GM03348 (cell line): ENCODE measurements at regions not wholly inside any gene's neighbourhood (a gene's known extent, or its start where the extent isn't known, plus 50 kb on each side); places are given as distances from the start of the nearest gene placed in this dataset.
A peak's percentile ranks its signal among the peaks of the same experiment; 100 is the strongest.

ENCODE experiments used
- DNase-seq: peaks from one replicate; pipeline ENCODE4 v3.0.0; 2012; ENCODE audit warnings: low spot score

DNA sequence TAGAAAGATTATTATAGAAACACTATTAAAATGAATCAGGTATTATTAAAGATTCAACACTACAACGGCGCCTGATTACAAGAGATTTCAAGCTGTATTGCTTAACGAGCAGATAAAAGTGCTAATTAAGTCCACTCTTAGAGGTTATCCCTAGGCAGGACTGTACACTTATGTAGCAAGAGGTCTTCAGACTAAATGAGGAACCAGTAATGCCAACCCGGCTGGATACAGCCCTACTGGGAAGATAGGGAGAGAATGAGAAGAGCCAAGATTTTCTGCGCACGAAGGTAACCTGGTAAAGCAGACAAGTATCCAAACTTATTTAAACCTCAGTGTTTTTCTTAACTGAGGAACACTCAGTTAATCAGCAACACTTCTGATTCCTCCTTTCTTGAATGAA lies 115.7 kb upstream of the HIVEP3 start:
- no peak for DNase-seq

DNA sequence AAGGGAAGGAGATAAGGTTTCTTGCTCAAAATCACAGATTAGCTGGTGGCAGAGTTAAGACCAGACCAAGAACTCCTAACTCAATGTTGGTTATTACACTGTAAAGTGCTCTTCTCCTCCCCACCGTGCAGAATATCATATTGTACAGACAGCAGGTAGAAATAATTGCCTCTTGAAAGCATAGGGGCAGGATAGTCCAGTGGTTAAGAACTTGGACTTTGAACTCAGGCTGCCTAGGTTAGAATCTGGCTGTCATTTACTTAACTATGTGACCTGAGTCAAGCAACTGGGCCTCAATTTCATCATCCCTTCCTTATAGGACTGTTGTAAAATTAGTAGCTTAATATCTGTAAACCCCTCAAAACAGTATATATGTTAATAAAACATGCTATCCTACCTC lies 114.9 kb upstream of the HIVEP3 start:
- no peak for DNase-seq

DNA sequence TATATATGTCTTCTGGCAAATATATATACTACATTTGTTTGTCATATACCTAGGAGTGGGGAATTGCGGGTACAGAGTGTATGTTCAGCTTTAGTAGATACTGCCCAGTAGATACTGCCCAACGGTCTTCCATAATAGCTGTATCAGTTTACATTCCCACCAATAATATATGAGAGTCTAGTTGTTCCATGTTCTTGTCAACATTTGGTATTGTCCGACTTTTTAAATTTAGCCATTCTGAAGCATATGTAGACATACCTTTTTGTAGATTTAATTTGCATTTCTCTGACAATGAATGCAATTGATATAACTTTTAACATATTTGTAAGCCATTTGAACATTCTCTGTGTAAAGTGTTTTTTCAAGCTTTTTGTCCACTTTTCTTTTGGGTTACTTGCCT lies 99.0 kb upstream of the HIVEP3 start:
- no peak for DNase-seq

DNA sequence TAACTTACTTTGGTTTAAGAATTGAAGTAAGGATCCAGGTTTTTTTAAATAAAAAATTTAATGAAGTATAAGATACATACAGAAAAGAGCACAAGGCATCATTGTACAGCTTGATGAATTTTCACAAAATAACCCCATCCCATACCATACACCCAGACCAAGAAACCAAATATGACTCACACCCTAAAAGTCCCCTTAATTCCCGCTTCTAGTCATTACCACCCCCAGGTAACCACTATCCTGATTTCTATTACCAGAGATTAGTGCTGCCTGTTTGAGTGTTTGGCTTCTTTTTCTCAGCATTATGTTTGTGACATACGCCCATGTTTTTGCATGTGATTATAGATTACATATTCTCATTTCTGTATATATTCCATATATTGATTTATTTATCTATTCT lies 98.5 kb upstream of the HIVEP3 start:
- DNase-seq: no peak

DNA sequence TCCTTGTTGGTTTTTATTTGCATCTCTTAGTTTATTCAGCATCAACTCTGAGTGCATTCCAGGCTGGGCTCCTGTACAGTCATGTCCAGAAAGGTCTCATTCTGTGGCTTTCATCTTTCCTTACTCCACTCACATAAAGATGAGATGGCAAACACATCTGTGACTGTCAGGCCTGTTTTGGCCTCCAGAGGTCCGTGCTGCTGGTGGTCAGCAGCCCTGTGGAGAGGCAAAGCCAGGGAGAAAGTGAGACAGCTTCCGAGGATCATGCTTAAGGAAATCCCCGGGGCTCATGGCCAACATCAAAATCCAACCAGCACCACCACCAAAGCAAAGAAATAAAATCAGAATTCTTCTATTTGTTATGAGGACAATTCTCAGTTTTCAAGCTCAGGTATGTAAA lies 96.1 kb upstream of the HIVEP3 start:
- no peak for DNase-seq

DNA sequence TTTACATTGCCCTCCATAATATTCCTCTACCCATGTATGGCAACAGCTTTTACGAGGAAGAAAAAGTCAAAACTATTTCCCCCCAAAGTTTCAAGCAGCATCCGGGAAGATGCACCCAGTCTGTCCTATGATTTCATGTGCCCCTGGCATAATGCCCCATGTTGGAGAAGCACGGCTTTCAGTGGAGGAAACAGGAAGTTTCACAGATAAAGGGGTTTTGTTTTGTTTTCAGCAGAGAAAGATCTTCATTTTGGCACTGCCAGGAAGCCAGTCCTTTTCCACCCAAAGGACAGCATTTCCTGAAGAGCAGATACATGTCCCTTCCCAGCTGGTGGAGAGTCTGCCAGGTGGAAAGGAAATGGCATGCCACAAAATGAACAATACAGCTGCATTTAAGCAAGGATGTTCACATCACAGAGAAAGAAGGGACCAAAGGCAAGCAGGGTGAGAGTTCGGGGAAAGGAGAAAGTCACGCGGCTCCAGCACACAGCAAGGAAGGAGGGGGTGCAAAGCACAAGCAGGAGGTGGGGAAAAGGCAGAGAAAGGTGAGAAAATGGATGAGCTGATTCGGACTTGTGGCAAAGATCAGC lies 95.3 kb upstream of the HIVEP3 start:
- DNase-seq: peak; percentile 23

DNA sequence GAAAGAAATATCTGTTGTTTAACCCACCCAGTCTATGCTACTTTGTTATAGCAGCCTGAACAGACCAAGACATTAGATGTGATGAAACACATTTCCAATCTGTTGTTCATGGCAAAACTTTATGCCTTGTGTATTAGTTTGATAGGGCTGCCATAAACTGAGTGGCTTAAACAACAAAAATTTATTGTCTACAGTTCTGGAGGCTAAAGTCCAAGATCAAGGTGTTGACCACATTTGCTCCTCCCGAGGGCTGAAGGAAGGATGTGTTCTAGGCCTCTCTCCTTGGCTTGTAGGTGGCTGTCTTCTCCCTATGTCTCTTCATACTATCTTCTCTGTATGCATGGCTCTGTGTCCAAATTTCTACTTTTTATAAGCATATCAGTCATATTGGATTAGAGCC lies 94.1 kb upstream of the HIVEP3 start:
- no peak for DNase-seq

DNA sequence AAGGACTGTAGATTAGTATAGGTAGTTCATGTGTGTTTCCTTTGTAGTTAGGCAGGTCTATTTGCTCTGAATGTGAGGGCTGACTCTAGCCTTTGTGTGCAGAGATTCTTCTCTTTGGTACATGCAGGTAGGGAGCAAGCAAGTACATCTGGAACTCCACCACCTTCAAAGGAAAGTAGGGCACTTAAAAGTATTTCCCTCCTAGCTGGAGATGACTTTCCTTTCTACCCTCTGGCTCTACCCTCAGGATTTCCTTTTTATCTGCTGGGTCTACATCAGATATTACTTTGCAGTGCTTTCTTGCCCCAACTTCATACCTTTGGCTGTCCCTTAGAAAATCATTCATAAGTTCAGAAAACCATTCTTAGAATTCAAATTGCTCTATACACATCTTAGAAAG lies 91.7 kb upstream of the HIVEP3 start:
- no peak for DNase-seq

DNA sequence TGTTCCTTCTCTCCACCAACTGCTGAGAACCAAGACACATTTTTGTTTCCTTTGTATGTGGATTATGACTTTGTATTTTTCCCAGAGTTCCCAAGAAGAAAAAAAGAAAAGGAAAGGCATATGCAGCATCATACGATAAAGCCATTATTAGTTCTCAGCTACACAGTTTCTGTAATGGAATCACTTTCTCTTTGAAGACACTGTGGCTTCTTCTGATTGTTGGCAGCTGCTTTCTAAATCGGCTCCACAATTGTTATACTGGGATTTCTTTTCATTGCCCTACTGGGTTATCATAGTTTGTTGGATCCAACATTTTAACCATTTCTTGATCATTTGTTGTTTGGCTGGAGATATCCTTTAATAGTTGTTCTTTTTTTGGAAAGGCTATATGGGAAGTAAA lies 89.5 kb upstream of the HIVEP3 start:
- no peak for DNase-seq

DNA sequence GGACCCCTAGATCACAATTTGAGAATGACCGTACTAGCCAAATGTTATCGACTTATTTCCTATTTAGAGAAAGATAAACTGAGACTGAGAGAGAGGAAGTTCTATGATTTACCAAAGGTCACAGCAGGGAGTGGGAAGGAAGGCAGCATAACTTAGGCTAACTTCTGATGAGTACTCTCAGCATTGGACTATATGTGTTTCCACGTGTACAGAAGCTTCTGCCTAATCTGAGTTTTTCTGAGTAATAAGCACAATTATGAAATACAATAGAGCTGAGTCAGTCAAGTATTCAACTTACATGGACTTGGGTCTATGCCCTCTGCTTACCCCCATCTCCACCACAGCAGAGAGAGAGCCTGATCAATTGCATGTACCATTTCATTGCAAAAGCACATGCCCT lies 88.1 kb upstream of the HIVEP3 start:
- DNase-seq: peak; percentile 29

DNA sequence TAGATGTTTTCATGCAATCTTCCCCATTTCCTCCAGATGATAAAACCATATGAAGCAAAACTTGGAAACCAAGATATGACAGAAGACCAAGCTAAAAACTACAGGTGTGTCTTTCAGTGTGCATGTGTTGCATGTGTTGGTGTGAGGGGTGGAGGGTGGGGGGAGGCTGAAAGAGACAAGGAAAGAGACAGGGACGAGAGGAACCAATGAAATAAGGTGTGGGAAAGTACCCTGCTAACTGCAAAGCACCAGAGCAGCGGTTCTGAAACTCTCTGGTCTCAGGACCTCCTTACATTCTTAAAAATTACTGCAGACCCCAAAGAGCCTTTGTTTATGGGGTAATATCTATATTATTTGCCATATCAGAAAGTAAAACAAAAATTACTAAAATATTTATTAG lies 87.4 kb upstream of the HIVEP3 start:
- DNase-seq: no peak

DNA sequence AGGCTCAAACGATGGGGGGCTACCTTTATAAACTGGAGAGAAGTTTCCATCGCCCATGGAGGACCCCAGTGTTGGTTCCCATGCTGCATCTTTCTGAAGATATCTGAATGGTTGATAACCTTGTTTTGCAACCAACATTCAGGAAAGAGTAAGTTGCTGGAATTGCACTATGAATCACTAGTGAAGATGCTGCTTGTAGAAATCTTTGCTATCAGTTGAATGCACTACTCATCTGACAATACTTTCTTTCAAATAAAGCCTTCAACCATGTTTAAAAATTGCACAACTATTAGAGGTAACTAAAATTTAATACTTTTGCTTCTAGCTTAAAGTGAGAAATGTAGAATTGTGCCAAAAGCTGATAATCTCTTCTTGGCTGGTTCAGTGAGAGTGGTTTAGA lies 86.8 kb upstream of the HIVEP3 start:
- no peak for DNase-seq

DNA sequence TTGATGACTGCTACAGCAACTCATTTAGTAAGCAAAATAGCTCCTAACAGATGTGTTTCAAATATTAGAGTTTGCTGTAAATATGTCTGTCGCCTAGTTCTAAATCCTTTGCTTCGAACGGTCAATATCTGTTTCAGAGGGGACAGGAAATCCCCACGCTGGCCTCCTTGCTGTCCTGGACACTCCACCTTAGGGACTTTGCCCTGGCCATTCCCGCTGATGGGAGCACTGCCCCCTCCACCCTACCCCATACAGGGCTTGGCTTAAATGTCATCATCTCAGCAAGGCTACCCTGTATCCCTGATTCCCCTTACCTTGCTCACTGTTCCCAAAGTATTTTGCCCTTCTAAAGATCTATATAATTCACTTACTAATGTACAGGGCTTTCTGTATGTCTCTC lies 86.1 kb upstream of the HIVEP3 start:
- DNase-seq: no peak

DNA sequence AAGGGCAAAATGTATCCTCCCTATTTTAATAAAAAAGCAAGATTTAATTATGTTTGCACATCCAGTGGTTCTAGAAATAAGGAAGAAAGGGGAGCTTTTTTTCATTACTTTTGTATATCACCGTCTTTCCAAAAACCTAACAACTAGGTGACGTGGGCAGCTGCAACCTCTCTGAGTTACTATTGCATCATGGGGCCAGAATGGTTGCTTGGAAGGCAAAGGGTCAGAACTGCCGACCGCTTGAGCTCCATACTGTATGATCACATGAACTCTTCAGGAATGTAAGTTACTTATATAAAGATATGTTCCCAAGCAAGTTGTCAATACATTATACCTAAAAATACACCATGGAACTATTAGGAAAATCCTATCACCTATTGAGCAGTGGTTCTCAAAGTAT lies 85.6 kb upstream of the HIVEP3 start:
- no peak for DNase-seq

DNA sequence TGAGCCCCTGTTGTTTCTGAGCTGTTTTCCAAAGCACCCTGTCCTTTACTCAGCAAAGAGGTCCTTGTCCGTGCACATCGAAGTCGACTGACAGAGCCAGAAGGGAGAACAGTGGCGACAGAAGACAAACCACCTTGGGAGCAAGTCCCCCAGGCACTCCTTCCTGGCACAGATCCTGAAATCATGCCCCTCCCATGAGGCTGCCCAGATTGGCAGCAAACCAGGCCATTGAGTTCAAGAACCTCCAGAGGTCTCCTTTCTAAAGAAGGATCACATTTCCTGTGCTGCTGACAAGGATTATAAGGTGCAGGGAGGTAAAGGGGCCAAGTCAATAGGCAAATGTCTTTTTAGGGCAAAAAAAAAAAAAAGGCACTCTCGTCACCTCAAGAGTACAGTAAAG lies 84.7 kb upstream of the HIVEP3 start:
- DNase-seq: no peak

DNA sequence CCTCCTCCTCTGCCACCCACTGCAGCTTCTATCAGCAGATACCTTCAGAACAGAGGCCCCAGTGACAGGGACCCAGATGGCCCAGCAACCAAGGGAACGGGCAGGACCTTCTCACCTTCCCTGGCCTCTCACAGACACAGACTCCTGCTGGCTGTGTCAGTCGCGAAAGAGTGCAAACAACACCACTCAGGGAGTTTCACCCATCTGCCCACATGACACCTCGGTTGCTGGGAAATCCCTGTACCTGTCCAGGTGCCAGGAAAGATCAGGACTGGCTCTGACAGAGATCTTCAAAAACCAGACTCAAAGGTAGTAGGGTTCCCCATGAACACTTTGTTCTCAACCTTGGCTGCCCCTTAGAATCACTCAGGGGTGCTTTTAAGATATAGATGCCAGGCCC lies 83.5 kb upstream of the HIVEP3 start:
- no peak for DNase-seq

DNA sequence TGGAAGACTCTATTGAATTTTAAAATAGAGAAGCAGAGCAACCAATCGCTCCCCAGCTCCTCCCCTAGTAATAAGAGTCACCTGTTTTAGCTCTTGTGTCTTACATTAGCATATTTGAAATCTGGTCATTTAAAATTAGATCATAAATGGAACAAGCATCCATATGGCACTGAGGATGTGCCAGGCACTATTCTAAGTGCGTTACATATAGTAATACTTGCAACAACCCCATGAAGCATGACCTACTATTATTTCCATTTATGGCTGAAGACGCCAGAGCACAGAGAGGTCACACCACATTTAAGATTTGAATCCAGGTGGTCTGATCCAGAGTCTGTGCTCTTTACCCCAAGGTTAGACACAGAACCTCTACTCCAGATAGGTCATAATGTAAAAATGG lies 82.0 kb upstream of the HIVEP3 start:
- DNase-seq: no peak

DNA sequence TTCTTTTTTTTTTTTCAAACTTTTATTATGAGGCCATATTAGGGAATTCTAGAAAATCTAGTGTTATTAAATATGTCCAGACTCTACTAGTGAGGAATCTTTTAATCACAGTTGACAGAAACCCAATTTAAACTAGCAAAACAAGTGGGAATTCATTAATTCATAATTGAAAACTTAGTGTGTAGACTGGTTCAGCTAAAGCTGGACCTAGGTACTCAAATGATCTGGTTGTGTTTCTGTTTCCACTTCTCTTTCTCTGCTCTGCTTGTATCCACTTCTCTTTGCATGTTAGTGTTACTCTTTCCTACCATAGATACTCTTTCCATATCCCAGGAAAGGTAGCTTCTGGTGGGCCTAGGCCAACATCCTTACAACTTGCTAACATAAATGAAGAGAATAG lies 81.2 kb upstream of the HIVEP3 start:
- no peak for DNase-seq

DNA sequence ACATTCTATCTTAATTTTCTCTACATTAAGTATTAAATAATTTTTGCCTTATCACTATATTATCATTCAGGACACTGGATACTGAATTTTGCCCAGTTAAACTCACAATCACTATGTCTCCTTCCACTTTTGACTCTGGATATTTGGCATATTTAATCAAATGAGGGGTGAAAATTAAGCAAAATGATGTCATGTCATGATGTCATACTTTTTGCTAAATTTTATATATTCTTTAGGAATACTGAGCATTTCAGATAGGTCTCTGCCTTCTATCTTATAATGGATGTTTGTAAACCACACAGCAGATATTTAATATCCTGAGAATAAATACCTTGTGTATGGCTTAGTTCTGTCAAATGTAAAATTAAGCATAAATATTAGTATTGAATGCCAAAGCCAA lies 79.5 kb upstream of the HIVEP3 start:
- no peak for DNase-seq

DNA sequence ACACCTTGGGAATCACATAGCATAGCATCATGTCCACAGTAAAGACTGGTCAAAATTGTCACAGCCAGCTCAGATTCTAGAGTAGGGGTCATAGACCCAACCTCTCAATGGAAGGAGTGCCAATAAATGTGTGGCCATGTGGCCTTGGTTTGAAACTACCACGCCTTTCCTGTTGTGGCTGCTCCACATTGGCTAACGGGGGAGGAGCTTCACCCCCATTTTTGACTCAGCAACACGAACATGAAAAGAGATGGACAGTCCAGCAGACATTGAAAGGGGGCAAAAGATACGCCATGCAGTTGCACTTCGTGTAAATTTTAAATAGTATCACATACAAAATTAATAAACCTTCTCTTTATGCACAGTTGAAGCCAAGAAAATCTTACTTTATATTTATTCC lies 78.4 kb upstream of the HIVEP3 start:
- DNase-seq: no peak

DNA sequence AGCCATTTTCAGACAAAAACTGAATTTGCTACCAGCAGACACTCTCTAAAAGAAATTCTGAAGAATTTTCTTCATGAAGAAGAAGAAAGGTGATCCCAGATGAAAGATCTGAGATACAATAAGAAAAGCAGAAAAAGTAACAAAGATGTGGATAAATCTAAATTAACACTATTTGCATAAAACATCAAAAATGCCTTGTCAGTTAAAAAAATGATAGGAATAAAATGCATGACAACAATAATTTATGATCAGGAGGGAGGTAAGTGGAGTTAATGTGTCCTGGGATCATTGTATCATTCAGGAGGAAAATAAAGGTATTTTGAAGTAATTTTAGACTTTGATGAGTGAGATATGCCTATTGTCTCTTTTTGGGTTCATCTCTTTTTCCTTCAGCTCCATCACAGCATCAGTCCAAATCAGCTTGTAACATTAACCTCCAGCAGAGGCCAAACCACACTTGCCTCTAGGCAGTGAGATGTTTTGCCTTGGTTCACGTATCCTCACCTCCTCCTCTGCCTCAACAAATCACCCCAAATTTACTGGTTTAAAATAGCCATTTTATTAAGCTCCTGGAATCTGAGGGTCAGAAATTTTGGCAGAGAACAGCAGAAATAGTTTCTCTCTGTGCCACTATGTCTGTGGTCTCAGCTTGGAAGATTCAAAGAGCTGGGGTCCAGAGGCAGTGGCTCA lies 76.9 kb upstream of the HIVEP3 start:
- no peak for DNase-seq

DNA sequence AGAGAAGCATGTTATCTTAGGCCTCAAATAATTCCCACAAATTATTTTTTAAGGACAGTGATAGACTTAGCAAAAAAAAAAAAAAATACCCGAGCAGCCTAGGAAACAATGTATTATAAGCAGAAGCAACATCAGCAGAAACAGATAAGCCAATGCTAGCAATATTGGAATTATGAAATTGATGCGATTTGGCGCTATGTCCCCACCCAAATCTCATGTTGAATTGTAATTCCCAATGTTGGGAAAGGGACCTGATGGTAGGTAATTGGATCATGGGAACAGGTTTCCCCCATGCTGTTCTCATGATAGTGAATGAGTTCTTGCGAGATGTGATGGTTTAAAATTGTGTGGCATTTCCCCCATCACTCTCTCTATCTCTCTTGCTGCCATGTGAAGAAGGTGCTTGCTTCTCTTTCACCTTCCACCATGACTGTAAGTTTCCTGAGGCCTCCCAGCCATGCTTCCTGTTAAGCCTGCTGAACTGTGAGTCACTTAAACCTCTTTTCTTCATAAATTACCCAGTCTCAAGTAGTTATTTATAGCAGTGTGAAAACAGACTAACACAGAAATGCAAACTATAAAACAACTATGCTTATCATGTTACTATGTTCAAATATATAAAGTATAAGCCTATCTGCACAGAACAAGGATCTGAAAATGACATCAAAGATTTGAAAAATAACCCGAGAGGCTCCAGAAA lies 75.6 kb upstream of the HIVEP3 start:
- DNase-seq: no peak

DNA sequence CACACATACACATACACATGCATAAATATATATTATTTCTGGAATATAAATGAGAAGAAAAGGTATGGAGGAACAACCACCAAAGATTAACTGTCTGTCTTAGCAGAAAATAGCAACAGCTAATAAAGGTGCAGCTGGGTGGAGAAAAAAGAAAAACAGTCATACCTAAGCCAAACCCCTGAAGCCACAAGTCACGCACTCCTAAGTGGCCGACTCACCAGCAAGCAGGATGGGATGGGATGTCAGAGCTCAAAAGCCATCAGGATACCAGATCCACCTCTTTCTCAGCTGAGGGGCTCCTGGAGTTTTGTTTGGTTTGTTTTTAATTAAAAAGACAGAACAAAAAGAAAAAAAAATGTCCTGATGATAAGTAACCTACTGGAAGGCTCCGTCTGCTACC lies 64.7 kb upstream of the HIVEP3 start:
- no peak for DNase-seq

DNA sequence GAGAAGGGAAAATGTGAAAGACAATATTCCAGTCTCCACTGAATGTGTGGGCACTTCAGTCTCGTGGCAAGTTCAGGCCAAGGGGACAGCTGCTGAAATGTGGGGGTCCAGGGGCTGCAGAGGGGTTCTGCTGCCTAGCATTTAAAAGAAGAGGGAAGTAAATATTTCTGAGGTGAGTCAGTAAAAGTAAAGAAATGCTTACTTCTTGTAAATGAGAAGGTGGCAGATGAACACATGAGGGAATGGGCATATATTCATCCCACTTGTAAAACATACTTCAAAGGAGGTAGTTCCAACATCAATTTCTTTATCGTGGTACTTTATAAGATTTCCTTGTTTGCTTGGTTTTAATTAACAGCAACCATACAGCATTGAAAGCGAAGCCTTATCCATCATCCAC lies 63.1 kb upstream of the HIVEP3 start:
- no peak for DNase-seq
